HG03457 (cell line): ENCODE measurements at regions not wholly inside any gene's neighbourhood (a gene's known extent, or its start where the extent isn't known, plus 50 kb on each side); places are given as distances from the start of the nearest gene placed in this dataset.

Experiments
- ATAC-seq: cut with Tn5 transposase; IDR thresholded peaks from one replicate; pipeline ENCODE4 v1.9.1; 2021; ENCODE audit warnings: moderate number of reproducible peaks; ENCODE audit not compliant: unreplicated experiment

- ATAC-seq = no peak
Observed at GRCh38 chr12:42696406-42697149, 107.0 kb upstream of the PRICKLE1 start.

GRCh38 chr12:42695490-42695995, 106.0 kb upstream of the PRICKLE1 start:
- no peak for ATAC-seq

DNA sequence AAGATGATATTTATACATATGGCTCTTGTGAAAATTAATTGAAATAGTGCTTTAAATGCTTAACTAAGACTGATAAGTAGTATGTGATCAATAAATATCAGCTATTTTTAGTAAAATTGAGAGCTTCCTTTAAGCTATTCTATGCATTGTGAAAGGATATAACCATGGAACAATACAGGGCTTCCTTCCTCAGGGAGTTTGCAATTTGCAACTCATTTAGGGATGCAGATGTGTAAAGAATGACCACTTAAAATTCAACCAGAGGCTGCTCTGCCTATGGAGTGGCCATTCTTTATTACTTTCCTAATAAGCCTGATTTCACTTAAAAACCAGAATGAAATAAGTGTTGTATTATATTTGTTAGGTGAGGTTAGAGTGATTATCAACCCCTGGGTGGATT, 103.2 kb upstream of the PRICKLE1 start:
- ATAC-seq = no peak

DNA sequence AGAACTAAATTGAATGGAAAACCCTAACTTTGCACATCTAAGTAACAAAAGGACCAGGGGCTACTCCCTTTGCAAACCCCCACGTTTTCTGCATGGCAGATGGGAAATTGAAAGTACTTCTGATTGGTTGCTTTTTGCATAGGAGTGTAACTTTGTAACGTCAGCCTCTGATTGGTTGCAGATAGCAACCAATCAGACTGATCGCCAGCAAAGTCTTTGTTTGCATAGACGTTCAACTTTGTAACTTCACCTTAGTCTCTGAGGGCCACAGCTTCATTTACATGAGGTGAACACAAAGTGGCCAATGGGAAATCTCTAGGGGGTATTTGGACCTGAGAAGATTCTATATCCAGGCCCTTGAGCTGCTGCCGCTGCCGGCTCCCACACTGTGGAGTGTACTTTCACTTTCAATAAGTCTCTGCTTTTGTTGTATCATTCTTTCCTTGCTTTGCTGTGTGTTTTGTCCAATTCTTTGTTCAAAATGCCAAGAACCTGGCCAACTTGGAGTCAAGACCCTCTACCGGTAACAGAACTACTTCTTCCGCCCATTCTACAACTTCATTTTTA, 102.5 kb upstream of the PRICKLE1 start:
- ATAC-seq = no peak

- ATAC-seq = no peak
Observed at GRCh38 chr12:42690264-42690663, 100.7 kb upstream of the PRICKLE1 start.

- ATAC-seq = no peak
Observed at GRCh38 chr12:42689699-42690098, 100.2 kb upstream of the PRICKLE1 start.

DNA sequence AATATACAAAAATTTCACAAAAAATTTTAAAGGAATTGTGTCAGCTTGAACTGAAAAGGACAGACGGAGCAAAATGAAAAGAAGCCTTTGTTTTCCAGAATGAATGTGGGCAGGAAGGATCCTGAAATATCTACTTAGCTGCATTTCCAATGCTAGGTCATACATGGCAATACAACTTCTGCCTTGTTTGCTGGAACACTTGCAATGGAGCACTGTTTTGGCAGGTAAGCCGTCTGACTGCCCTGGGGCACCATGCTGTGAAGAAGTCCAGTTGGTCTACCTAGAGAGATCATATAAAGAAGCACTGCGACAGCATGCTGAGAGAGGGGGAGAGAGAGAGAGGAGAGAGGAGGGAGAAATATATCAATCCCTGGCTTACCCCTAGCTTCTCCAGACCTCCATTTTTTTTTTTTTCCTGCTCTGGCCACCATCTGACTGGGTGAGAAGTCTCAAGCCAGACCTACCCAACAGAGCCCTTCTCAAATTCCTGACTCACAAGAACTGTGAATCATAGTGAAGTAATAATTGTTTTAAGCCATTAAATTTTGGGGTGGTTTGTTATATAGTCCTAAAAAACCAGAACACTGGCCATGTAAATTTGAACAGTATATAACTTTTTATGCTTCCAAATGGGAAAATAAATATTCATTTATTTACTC, 97.1 kb upstream of the PRICKLE1 start:
- no peak for ATAC-seq

DNA sequence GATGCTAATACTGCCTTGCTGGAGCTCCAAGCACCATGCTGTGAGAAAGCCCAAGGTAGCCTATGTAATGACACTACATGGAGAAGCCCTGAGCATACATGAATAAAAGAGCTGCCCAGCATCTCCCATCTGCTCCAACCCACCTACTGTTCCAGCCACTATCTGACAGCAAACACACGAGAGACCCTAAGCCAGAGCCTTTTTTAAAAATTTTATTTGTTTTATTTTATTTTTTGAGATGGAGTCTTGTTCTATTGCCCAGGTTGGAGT, 95.2 kb upstream of the PRICKLE1 start:
- no peak for ATAC-seq

- ATAC-seq = no peak
Observed at GRCh38 chr12:42683933-42684801, 94.6 kb upstream of the PRICKLE1 start.

DNA sequence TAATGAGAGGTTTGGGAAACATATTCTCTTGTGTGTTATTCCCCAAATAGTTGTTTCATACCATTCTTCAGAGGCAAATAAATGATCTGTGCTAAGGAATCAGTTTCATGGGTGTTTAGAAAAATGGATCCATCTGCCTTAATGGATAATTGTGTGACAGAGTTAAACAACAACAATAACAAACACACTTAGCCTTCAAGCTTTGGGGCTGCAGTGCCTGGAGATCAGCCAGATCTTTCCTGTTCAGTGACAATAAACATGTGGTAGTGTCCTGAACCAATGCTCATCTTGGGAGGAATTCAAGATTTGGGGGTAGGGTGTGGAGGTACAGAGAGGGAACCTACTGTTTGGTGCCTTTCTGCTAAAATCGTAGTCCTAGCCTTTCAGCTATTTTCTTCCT, 93.7 kb upstream of the PRICKLE1 start:
- ATAC-seq = no peak

DNA sequence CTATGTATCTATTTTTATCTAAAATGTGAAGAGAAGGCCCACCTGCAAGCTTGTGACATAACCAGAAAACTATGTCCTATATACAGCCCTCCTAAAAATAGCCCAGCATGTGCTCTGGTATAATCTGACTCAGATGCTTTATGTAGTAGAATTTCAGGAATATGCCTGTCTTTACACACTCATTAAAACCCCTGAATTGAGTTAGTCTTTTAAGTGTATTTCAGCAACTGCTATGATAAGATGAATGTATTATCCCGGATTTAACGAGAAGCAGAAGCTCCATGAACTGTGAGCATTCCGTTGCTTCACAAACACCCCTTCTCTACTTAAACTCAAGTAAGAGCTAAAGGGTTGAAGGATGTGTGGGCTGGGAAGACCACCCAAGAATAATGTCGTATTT, 89.9 kb upstream of the PRICKLE1 start:
- ATAC-seq = no peak

DNA sequence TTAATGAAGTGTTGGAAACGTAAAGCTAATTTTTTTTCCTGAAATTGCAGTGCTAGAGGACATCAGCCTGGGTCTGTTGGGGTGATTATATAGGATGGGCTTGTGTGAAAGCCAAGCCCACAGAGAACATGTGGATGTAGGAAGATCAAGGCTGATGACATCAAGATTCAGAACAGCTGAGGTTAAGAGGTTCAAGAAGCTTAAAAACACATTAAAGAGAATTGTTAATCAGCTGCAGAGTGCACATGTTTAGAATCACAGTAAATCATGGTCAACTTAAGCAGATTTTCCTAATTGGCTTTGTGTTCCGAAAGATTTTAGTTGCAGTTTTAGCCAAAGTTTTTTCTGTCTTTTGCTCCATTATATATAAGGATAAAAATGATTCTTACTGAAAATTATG, 87.9 kb upstream of the PRICKLE1 start:
- ATAC-seq = no peak

GRCh38 chr12:42673535-42673934, 84.0 kb upstream of the PRICKLE1 start:
- ATAC-seq = no peak

GRCh38 chr12:42670719-42671118, 81.2 kb upstream of the PRICKLE1 start:
- no peak for ATAC-seq

- no peak for ATAC-seq
Observed at GRCh38 chr12:42669553-42669952, 80.0 kb upstream of the PRICKLE1 start.

DNA sequence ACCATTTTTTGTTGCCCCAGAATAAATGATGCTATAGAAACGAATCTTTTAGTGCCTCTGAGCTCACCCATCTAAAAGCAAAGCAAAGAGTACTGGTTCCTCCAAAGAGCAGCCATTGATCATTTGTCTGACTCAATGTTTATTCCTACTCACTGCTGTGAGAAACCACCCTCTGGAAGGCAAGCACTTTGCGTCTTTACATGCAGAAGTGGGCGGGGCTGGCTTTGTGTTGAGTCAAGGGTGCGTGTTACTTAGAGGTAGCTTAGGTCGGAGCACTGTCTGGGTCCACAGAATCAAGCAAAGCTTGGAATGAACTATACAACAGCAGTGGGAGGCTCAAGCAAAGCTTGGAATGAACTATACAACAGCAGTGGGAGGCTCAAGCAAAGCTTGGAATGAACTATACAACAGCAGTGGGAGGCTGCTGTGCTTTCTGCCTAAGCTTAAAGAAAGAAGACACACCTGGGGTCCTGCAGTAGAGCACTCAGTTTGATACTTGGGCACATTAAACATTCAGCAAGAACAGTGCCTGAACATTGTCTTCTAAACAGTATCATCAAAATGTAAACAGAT, 77.2 kb upstream of the PRICKLE1 start:
- no peak for ATAC-seq

DNA sequence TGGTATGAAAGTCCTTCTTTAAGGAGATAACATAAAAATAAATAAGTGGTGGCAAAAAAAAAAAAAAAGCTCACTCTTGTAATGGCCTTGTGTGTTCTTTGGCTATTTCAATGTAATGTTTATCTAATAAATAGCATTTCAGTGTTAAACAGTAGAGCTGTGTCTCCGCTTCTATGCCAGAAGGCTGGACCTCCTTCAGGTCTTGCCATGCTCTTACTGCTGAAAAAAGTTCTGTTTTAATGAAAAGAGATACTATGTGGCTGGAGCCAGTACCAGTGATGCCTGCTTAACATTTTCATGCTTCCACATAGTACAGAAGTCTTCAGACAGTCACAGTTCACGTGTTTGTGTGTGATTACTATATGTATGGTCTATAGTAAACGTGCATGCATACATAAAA, 74.1 kb upstream of the PRICKLE1 start:
- no peak for ATAC-seq

GRCh38 chr12:42660968-42661937, 71.7 kb upstream of the PRICKLE1 start:
- ATAC-seq = no peak

GRCh38 chr12:42660117-42660516, 70.6 kb upstream of the PRICKLE1 start:
- ATAC-seq = no peak

GRCh38 chr12:42652048-42652447, 62.5 kb upstream of the PRICKLE1 start:
- ATAC-seq = no peak
